GM21717 (cell line): ENCODE measurements at regions not wholly inside any gene's neighbourhood (a gene's known extent, or its start where the extent isn't known, plus 50 kb on each side); places are given as distances from the start of the nearest gene placed in this dataset.
A peak's percentile ranks its signal among the peaks of the same experiment; 100 is the strongest.
"Not testable (repeated sequence)": the region's sequence is repeated elsewhere in the genome, so short reads cannot be mapped to it uniquely, and the experiment has no call there.

Experiments used
- ATAC-seq: cut with Tn5 transposase; IDR thresholded peaks from one replicate; pipeline ENCODE4 v1.9.1; 2021; ENCODE audit warnings: mild to moderate bottlenecking, moderate library complexity; ENCODE audit not compliant: unreplicated experiment

DNA sequence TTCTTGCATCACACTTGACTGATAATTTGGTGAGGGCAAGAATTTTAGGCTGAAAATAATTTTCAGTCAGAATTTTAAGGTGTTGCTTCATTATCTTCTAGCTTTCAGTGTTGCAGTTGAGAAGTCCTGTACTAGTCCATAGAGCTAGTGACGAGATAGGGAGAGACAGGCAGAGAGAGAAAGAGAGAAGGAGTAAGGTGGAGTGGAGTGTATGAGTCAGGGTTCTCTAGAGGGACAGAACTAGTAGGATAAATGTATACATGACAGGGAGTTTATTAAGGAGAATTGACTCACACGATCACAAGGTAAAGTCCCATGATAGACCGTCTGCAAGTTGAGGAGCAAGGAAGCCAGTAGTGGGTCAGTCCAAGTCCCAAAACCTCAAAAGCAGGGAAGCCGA is 127.2 kb downstream of the UTP18 start:
- no peak for ATAC-seq

GRCh38 chr17:51387986-51388385 is 127.6 kb downstream of the UTP18 start:
- ATAC-seq = no peak

GRCh38 chr17:51389875-51390274 is 129.5 kb downstream of the UTP18 start:
- ATAC-seq = no peak

GRCh38 chr17:51391982-51392654 is 131.8 kb downstream of the UTP18 start:
- ATAC-seq = no peak

DNA sequence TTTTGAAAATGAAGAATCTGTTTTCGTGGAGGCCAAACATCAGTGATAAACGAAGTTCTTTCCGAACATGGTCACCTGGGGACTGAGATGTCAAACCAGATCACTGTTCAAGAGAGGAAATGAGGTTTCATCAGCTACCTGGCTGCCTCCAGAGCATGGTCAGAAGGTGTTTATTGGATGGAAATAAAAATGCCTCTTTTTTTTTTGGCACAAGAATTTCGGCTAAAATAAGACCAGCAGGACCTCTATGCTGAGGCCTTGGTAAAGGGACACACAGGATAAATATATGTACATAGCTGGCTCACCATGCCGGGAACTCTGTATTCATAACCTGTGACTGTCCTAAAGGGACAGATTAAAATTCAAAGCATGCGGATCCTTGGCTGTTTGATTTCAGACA is 135.3 kb downstream of the UTP18 start:
- ATAC-seq = no peak

DNA sequence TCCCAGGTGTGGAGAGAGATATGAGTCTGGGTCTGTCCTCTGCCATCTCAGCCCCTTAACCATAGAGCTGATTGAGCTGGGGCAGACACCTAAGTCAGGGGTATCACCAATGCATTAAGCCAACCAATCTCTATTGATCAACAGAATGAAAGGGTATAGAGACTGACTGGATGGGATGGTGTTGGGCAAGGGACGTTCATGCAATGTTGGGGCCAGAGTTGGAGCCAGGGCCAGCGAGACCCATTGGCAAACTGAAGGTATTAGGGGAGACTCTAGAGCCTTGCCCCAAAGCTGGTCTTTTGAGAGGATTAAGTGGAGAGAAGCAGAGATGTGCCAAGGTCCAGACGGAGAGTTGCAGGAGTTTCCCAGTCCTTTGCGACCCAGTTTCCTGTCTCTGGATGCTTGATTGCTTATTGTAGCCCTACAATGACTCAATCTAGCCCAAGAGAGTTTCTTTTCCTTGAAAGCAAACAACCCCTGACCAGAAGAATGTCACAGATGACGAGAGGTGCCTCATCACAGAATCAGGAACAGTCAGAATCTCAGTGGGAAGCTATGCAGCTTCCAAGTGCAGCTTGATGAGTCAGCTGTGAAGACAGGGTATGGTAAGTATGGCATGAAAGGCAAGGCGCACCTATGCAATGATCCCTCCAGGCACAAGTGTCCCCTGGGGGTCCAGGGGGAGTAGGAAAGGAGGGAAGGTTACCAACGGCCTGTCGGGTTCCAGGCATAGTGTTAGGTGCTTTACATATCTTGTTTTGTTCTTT is 137.2 kb downstream of the UTP18 start:
- no peak for ATAC-seq

- no peak for ATAC-seq
These were observed 137.8 kb downstream of the UTP18 start for GRCh38 chr17:51398128-51398525.

GRCh38 chr17:51398687-51399086 is 138.3 kb downstream of the UTP18 start:
- no peak for ATAC-seq

GRCh38 chr17:51401279-51401678 is 140.9 kb downstream of the UTP18 start:
- ATAC-seq = no peak

DNA sequence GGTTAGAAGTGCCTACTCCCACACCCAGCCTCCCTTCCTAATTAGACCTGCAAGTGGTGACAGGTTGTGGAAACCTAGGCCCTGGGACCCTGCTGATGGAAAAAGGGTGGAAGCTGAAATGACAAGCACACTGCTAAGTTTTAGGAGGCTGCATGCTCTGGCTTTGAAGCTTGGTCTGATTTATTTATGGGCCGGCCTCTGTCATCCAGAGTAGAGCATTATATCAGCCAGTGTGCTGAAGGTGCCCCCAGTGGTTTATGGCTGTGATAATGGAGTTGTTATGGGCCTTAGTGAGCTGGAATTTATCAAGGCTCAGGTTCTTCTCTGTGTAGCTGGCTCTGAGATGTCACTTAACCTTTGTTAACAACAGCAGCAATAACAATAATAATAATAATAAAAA is 142.6 kb downstream of the UTP18 start:
- no peak for ATAC-seq

GRCh38 chr17:51407576-51407975 is 147.2 kb downstream of the UTP18 start:
- no peak for ATAC-seq

GRCh38 chr17:51419476-51419875 is 159.1 kb downstream of the UTP18 start:
- no peak for ATAC-seq

DNA sequence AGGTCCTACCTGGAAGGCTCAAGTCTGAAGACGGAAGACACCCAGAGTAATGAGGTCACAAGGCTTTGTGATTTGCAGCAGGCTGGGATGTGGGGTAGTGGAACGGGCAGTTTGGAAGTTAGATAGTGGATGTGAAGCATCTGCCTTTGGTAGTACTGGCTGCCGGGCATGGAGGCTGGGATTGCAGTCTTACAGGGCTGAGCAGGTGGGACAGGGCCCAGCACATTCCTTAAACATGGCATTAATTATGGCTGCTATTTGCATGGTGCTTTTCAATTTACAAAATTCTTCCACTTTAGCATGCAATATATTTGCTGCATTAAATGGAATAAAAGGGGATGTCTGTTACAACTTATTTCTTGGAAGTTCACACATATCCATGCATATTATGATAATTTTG is 161.2 kb downstream of the UTP18 start:
- no peak for ATAC-seq

DNA sequence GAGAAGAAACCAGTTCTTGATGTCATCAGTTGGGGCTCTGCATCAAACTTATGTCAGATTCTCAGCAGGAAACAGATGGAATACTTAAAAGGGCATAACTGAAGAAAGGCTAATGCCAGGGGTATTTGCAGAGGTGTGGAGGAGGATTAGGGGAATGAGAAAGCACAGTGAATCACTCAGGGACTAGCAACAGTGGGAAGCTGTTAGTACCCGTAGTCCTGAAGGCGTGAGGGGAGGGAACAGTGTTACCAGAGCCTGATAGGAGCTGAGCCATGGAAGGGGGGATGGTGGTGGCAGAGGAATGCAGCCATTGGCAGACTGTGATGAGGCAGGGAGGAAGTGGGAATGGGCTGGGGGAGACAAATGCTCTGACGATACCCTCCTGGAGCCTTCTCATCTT is 162.3 kb downstream of the UTP18 start:
- no peak for ATAC-seq

DNA sequence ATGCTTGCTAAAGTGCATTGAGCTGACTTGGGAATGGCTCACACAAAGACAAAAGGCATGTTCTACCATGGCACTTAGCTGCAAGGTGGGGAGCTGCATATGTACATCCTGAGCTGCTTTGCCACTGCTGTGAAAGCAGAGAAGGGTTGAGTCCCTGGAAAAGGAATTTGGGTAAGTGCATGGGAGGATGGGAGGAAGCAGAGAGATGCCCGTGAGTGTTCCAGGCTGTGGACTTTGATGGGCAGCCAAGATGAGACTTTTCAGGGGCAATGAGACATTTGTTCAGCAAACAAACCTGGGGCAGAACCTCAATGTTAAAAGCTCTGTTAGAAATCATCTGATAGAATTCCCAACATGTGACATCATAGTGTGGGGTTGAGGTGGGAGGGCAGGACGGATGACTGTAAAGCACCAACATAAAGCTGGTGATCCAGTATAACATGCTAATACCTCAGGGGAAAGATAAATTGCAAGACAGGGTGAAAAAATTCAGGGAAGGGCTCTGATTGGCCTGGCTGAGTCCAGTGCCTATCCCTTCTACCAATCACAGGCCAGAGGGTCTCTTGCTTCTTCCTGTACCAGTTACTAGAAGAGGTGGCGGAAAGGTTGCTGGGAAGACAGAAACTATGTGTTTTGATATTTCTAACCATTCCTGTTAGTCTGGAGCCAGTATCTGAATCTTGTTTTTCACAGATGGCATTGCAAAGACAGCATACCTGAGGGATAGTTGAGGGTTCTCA is 163.2 kb downstream of the UTP18 start:
- no peak for ATAC-seq

DNA sequence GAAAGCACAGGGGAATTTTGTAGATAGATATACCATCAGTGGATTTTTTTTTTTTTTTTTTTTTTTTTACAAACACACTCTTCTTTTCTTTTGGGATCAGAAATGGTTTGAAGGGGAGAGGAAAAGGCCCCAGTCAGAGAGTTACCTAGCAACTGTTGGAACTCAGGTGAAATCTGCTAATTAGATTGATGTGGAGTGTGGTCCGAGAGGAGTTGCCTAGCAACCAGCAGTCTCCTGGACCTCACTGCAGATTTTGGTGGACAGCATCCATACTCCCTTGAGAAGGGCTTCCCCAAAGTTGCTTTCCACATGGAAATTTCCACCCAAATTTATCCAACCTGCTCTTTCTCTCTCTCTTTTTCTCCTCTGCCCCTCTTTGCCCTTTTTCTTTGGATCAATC is 165.4 kb downstream of the UTP18 start:
- no peak for ATAC-seq

- no peak for ATAC-seq
These were observed 167.0 kb downstream of the UTP18 start for GRCh38 chr17:51427323-51427811.

DNA sequence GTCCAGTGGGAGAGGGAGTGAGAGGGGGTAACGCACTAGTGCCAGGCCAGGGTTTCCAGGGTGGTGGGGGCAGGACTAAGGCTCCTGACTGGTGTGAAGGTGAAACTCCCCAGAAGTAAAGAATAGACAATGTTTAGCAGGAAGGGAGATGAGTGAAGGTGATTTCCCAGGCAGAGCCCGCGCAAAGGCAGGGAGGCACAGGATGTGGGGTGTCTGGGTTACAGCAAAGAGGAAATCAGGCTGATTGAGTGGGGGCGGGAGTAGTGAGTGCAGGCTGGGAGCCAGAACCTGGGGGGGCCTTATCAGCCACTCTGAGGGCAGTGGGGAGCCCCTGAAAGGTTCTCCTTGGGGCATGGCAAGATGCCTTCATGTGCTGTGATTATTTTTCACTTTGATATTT is 167.5 kb downstream of the UTP18 start:
- peak; percentile 88 for ATAC-seq

GRCh38 chr17:51428668-51429495 is 168.5 kb downstream of the UTP18 start:
- ATAC-seq = no peak

DNA sequence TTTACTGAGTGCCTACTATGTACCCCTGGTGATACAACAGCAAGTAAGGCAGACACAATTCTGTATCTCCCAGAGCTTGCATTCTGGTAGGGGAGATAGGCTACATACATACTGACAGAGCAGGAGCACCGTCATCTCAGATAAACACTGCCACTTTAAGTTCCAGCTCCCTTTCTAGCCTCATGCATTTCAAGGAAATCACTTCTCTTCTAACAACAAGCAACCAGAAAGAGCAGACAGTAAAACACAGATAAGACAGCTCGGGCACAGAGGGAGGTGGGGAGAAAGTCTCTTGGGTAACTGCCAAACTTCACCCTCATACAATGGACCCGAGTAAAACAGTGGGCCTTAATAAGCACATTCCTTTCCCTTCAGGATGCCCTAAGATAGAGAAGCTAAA is 169.6 kb downstream of the UTP18 start:
- ATAC-seq = not testable (repeated sequence)

- ATAC-seq = no peak
These were observed 170.2 kb downstream of the UTP18 start for GRCh38 chr17:51430591-51430990.
